Activated CD4-positive, alpha-beta T cell treated with anti-CD3 and anti-CD28 coated beads, Interleukin-2, Interleukin-4, amounts not matched to agents 100 ng/mL and 50 ng/mL, durations not matched to agents 16 hours and 8 hours (primary cell): ENCODE measurements at regions not wholly inside any gene's neighbourhood (a gene's known extent, or its start where the extent isn't known, plus 50 kb on each side); places are given as distances from the start of the nearest gene placed in this dataset.

Experiments
- DNase-seq: peaks from one replicate; pipeline ENCODE4 v3.0.0-alpha.2; 2020; ENCODE audit warnings: low spot score

DNA sequence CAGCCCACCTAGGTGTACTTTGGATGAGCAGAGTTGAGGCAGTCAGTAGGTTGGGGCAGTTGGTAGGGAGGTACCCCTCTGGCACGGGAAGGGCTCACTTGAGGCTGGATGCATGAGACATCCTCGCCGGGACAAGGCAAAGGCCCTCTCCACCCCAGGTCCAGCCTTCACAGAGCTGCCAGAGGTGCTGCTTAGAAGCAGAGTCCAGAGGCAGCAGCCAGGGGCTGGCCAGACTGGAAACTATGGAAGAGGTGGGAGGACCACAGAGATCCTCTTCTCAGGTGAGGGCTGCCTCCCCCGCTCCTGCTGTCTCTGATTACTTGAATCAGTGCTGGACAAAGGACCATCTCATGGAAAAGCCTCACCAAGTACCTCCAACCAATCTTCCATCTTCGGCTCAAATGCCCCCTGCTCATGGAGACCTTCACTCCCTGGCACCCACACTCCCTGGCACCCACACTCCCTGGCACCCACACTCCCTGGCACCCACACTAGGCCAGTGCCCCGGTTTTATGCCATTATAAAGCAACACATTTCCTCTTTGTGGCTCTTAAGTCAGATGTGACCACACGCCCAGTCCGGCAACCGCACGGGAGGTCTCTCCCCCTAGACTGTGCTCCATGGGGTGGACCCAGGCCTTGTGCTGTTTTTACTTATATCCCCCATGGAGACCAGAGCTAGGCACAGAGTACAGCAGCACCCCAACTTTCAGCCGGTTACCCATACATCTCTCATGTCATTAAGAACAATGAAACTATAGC is 100.1 kb downstream of the YTHDF1 start:
- DNase-seq, result no peak

DNA sequence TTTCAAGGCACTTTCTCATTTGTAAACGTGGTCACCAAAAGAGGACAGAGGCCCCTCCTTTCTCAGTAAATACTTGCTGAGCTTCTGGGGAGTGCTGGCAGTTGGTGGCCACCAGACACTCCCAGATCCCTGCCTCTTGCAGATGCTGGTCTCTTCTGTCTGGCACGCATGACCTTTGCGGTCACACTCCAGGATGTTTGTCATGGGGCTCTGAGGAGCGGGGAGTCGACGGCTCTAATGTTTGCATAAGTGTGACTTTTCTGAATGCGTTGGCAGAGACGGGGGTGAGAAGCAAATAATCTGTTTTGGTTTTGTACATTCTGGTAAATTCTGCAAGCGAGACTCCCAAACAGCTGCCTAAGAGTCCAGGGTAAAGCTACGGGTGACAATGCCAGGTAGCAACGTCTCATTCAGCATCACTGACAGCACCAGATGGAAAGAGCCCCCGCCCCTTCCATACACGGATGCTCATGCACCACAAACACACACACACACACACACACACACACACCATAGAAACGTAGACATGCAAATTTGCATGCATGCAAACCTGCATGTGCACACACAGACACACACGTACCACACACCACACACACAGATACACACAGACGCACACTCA is 101.1 kb downstream of the YTHDF1 start:
- DNase-seq, result no peak

DNA sequence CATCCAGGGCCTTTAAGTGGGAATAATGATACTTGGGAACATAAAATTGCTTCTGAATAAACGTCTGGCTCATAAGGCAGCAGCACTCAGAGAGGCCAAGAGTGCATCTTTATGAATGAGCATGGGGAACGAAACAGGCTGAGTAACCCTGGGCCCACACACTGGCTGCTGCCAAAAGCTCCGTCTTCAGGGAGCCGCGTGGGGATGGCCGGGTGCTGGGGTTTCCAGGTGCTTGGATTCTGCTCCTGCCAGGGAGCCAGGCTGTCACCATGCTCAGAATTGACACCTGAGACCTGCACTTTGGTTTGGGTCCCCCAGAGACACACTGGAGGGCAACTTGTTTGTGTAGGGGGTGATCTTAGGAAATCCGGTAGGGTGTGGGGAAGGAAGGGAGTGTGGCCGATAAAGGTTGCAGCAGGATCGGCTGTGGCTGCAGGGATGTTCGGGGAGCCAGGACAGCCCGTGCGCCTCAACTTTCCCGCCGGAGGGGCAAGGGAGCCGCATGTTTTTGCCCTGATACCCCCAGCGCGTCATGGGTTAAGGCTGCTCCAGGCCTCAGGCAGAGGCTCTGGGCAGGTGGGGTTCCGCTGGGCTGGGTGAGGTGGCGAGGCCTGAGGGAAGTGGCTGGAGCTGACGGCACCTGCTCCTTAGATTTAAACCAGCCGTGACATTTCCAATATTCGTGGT is 101.8 kb downstream of the YTHDF1 start:
- DNase-seq, result no peak

DNA sequence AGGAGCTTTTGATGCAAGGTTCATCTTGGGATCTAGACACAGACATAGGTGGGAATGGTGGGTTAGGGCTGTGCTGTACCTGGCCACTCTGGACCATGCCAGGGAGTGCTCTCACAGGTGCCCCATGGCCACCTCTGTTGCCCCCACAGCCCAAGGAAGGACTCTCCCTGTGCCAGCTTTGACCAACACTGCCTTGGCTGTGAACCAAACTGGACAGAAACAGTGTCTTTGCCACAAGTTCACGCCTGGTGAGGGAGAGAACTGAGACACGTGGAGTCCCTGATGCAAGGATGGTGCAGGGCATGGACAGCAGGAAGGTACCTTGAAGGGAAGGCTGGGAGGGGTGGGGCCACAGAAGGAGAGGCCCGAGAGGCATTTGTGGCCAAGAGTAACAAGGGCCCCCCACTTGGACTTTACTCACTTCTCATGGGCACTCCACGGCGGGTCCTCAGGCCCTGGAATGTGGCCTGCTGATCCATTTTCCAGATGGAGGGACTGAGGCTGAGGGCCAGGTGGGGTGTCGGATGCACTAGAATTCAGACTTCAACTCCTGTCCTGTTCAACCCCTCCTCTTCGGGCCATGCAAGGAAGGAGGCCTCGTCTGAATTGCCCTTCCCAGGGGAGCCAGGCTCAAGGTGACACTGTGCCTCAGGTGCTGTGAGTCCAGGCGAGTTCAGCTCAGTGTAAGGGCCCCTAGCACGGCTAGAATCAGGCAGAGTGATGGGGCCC is 103.3 kb downstream of the YTHDF1 start:
- DNase-seq, result no peak

DNA sequence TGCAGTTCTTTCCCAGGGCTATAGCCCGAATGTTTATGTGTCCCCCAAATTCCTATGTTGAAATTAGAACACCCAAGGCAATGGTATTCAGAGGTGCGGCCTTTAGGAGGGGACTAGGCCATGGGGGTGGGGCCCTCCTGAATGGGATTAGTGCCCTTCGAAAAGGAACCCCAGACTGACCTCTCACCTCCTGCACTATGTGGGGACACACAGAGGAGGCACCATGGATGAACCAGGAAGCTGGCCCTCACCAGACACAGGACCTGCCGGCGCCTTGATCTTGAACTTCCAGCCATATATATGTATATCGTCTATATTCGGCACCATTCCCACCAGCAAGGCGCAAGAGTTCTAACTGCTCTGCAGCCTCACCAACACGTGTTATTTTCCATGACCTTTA is 101.5 kb upstream of the BHLHE23 start:
- no peak for DNase-seq

DNA sequence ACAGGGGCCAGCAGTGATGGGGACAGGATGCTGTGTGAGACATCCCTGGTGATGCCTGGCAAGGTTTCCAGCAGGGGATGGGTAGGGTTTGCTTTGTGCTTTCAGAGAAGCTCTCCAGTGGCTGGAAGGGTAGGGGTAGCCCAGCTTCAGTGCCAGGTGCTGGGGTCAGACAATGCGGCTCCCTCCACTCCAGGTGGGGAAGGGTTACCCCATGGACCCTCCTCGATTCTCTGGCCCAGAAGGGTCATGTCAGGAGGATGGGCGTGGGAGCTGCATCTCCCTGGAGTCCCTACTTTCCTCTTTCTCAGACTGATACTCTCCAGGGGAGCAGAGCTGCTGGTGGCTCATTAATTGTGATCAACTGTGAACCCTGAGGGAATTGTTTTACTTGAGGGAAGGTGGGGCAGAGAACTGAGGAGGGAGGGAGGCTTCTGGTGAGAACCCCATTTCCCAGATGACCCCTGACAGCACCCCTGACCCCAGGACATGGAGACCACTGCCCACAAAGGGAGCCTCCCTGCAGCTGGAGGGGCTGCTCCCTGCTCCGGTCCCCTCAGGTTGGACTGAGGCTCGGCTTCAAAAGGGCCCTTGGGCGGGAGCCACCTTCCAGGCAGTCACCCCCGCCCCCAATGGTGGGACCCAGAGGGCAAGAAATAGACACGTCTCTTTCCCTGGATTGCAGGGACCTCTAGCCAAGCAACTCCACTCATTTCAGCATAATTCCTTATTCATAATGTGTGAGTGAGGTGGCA is 100.9 kb upstream of the BHLHE23 start:
- DNase-seq, result no peak

DNA sequence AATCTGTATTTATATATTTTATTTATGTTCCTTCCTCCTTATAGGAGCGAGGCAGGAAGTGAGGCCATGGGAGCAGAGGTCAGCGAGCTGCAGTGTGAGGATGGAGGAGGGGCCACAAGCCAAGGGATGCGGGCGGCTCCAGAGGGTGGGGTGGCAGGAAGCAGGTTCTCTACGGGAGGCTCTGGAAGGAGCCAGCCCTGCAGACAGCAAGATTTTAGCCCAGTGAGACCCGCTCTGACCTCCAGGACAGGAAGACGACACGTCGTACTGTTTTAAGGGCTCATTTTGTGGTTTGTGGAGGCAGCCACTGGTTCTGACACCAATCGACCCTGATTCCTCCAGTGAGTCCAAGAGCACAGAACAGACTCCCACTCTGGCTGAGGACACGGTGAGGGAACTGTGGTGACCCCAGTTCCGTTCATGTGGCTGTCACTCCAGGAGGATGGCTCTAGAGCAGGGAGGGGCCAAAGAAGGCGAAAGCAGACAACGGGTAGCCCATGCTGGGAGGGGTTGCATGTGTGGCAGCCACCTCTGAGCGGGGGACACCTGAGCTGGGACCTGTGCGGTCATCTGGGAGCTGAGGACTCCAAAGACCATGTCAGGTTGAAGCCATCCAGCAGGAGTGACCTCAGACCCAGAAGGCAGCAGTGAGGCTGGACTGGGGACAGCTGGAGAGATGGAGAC is 100.1 kb upstream of the BHLHE23 start:
- no peak for DNase-seq

DNA sequence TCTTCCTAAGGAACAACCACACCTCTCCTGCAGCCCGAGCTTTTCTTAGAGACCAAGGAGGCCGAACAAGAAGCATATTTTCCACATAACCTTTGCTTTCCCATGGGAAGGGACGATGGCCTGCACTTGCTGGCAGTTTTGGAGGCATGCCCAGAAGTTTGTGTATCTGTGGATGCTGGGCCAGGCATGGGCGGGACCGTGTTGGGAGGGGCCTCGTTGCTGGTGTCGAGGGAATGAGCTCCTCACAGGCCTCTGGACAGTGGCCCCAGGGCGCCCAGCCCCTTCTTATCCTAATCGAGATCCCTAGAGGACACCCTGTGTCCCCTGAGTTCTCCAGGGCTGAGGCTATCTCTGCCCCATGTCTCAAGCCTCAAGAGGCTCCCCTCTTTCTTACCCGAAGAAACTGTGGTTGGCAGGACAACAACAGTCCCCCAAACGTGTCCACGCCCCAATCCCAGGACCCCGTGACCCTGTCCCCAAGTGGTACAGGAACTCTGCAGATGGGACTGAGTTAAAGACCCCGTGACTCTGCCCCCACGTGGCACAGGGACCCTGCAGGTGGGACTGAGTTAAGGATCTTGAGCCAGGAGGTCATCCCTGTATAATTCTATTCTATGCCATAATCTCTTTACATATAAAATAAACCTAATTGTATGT is 99.5 kb upstream of the BHLHE23 start:
- no peak for DNase-seq

DNA sequence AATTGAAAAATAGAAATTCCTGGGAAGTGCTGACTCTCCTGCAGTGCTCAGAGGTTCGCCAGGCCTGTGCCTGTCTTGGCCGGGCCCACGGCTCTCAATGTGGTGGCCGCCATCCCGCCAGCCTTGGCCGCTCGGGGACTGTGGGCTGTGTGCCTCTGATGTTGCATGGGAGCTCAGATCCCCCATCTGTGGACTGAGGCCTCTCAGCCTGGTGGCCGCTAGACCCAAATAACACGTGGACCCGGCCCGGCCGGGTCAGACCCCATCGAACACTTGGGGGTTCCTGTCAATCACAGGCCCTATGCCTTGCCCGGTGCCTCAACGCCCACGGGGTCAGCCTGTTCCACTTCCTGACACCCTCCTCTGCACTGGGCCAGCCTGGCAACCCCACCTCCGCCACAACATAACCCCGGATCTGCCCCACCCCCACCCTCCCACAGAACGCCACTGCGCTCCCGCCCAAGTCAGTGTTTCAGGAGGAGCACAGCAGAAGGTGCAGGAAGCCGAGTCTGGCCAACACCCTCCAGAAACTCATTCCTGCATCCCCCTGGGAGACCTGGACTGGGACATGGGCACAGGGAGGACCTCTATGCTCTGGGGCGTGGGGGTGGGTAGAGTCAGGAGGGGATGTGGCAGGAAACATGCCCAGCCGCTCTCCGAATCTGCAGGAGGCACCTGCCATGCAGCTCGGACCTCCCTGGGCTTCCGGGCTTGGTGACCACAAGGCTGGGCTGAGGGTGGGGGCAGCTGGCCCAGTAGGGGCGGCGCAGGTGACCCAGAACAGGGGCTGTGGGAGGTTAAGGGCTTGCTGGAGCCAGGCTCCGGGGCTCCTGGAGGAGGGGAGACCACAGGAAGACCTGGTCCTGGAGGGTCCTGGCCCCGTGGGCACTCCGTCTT is 98.7 kb upstream of the BHLHE23 start:
- no peak for DNase-seq

DNA sequence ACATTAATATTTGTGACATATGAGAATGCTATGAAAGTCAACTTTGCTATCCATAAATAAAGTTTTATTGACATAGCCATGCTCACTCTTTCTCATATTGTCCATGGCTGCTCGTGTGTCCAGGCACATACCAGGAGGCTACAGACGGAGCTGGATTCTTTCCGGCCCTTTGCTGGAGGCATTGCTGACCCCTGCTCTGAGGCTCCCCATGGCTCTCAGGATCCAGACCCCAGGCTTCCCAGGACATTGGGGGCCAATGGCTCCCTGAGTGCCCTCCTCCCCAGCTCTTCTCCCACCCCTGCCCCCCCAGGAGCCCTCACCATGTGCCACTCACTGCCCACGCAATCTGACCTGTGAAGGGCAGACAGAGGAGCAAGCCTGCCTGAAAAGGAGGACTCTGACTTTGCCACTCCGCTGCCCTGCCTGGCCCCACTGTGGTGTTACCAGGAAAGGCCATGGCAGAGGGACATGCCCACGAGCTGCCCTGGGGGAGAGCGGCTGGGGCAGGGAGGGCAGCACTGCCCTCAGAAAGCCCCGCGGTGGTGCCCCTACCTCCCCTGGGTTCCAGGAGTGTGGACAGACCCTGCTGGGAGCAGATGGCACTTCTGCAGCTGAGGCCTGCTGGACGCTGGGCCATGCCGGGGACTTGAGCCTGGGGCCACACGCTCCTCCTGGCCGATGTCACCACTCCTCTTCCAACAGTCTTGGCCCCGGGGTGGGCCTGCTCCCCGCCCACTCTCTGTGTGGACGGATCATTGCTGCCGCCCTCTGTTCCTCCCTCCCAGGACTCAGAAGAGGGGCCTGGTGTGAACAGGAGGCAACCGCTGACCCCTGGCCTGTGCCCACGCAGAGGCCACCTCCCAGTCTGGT is 97.8 kb upstream of the BHLHE23 start:
- DNase-seq, result no peak

DNA sequence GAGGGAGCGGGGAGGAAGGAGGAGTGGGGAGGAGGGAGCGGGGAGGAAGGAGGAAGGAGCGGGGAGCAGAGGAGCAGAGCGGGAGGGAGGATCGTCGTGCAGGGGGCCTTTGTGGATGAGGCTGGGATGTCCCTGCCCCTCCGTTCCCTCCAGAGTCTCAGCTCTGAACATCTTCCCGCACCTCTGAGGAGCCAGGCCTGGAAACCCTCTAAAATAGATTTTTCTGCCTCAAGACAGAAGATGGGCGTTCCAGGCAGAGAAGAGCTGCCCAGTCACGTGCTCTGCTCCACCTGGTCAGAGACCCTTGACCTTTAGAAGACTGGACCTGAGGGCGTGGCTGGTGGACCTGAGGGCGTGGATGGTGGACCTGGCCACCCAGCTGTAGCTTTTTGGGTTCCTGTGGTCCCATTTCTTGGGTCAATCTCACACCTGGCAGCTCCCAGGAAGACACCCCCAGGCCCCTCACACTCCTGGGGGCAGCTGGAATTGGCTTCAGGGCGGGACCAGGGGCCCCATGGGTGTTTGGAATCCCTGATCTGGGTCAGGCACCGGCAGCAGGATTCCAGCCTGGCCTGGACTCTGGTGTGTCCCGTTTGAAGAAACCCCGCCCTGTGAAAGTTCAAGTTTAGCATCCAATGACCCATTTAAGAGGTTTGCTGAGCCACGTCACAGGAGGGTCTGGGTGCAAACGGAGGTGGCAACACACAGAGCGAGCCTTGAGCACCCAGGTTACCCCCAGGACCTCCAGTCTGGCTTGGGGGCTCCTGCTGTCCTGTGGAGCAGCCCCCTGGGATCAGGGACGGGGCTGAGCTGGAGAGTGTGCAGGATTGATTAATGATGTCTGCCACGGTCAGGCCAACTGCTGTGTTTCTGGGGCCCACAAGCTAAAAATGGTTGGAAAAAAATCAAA is 96.9 kb upstream of the BHLHE23 start:
- no peak for DNase-seq

DNA sequence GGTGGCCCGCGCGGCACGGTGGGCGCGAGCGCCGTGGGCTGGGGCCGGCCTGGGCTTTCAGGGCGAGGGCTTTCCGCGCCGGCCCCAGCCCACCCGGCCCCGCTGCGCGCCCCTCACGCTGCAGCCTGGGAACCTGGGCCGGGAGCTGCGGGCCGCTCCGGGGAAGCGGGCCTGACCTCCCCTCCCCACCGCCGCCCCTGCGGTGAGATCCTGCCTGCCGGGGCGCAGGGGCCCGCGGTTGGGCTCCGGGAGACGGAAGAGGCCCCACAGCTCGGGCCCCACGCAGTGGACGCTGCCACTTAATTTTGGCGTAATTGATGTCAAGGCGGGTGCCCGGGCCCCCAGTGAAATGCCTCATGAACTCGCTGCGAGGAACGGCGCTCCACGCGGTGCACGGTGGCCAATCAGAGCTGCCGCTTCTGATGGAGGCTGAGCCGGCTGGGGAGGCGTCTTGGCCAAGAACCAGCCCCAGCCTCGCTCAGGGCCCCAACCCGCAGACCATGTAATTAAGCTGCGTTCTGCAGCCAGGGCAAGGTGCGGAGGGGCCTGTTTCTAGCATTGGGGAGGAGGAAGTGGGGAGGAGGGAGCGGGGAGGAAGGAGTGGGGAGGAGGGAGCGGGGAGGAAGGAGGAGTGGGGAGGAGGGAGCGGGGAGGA is 96.1 kb upstream of the BHLHE23 start:
- peak; percentile 43 for DNase-seq

DNA sequence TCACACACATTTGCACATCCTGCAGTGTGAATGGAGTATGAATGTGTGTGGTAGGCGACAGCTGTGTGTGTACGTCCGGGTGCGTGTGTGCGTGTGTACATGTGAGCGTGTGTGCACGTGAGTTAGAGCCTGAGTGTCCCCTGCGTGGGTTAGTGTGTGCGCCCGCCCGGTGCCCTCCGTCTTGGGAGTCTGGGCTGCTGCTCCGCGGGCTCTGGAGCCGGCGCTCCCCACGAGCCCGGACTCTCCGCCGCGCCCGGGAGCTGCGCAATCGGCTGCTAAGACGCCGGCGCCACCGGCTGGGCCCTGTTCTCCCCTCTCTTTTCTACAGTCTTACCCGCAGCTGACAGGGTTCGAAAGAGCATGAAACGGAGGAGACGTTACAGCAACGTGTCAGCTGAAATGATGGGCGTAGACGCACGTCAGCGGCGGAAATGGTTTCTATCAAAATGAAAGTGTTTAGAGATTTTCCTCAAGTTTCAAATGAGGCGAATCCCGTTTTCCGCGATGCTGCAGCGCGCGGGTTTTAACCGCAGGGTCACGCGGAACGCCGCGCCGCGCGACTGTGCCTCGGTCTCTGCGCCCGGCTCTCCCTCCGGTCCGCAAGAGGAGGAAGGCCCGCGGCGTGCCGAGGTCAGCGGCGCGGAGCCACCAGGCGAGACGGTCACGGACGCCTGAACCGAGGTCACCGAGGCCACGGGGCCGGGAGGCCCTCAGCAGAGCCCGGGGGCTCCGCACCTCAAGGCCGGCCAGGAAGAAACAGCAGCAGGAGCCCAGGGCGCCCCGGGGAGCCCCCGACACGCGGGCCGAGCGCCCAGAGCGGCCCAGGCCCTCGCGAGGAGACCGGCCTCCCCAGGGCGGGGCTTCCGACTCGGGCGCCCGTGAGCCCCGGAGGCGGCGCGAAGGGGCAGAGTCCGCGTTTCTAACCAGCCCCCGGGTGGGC is 95.3 kb upstream of the BHLHE23 start:
- DNase-seq, result peak; percentile 68

DNA sequence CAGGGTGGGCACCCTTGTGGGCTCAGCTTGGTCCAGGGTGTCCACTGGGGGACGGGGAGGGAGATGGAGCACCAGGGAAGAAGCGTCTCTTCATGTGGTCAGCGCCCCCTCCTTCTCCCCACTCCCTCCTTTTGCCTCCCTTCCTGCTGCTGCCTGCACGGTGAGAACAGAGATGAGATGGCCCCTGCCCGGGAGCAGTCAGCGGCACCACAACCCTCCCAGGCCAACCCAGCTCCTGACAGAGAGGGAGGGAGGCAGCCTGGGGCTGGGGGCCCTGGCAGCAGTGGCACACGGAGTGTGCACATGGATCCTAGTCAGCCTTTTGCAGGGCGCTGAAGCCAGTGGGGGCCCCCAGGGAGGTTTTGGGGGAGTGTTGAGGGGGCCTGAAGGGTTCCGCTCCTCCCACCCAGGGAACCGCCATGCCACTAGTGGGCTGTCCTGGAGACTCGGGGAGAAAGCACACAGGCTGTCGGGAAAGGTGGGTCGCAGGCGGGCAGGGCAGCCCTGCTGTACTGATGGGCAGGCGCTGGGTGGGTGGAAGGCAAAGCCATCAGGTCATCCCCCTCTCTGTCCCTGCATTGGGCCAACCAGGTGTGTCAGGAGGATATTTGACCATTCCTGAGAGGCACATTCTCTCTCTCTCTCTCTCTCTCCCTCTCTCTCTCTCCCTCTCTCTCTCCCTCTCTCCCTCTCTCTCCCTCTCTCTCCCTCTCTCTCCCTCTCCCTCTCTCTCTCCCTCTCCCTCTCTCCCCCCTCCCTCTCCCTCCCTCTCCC is 94.3 kb upstream of the BHLHE23 start:
- DNase-seq, result no peak
